ENCODE measurements at regions not wholly inside any gene's neighbourhood (a gene's known extent, or its start where the extent isn't known, plus 50 kb on each side); places are given as distances from the start of the nearest gene placed in this dataset.

- TF ChIP-seq, protein P1, sequence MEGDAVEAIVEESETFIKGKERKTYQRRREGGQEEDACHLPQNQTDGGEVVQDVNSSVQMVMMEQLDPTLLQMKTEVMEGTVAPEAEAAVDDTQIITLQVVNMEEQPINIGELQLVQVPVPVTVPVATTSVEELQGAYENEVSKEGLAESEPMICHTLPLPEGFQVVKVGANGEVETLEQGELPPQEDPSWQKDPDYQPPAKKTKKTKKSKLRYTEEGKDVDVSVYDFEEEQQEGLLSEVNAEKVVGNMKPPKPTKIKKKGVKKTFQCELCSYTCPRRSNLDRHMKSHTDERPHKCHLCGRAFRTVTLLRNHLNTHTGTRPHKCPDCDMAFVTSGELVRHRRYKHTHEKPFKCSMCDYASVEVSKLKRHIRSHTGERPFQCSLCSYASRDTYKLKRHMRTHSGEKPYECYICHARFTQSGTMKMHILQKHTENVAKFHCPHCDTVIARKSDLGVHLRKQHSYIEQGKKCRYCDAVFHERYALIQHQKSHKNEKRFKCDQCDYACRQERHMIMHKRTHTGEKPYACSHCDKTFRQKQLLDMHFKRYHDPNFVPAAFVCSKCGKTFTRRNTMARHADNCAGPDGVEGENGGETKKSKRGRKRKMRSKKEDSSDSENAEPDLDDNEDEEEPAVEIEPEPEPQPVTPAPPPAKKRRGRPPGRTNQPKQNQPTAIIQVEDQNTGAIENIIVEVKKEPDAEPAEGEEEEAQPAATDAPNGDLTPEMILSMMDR (IDR thresholded peaks at IDR 0.05; ENCODE audit: low read depth, low read length) = no peak
- Histone ChIP-seq H3K9me3 (ENCODE audit: severe bottlenecking) (no peaks in the 10 kb centered on the region), H3K27ac (no peak overlapping the region), H3K4me3 (ENCODE audit: low read depth, low read length) (no peak overlapping the region), H3K27me3 (ENCODE audit: insufficient read depth, low read depth, severe bottlenecking) (no peaks in the 10 kb centered on the region), H3K36me3 (no peaks in the 10 kb centered on the region)
- DNase-seq = no peak
Measured at GRCh38 chr2:225793736-225794550, 394.4 kb downstream of the NYAP2 start.

- no peak for DNase-seq
- H3K4me3 ChIP-seq (ENCODE audit: low read depth, low read length) = no peak overlapping the region
- H3K36me3 ChIP-seq = no peaks in the 10 kb centered on the region
- no peak overlapping the region for H3K27ac ChIP-seq
- TF ChIP-seq, protein P1 (IDR thresholded peaks at IDR 0.05; ENCODE audit: low read depth, low read length) = no peak
- no peaks in the 10 kb centered on the region for H3K9me3 ChIP-seq (ENCODE audit: severe bottlenecking)
- no peaks in the 10 kb centered on the region for H3K27me3 ChIP-seq (ENCODE audit: insufficient read depth, low read depth, severe bottlenecking)
Measured at GRCh38 chr2:225788571-225789094, 389.1 kb downstream of the NYAP2 start.

GRCh38 chr2:225787497-225787896 lies 388.0 kb downstream of the NYAP2 start:
- no peak overlapping the region for H3K4me3 ChIP-seq (ENCODE audit: low read depth, low read length)
- TF ChIP-seq, protein P1 (IDR thresholded peaks at IDR 0.05; ENCODE audit: low read depth, low read length) = no peak
- no peaks in the 10 kb centered on the region for H3K9me3 ChIP-seq (ENCODE audit: severe bottlenecking)
- DNase-seq = no peak
- H3K27me3 ChIP-seq (ENCODE audit: insufficient read depth, low read depth, severe bottlenecking) = no peaks in the 10 kb centered on the region
- no peaks in the 10 kb centered on the region for H3K36me3 ChIP-seq
- no peak overlapping the region for H3K27ac ChIP-seq

DNA sequence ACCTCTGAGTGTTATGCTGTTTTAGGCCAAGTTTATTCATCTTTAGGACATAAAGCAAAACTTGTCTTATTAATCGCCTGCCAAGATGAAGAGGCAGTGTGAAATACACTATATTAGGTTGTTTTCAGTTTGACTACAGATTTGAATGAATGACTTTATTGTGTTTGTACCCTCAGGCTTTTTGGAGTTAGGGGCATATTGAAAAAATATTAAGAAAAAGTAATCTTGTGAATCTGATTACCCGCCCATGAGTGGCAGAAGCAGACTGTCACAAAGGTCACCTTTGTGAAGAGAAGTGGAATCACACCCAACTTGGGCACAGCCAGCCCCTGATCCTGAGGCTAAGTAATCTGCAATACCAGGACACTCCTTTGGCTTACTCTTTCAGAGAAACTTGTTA lies 382.5 kb downstream of the NYAP2 start:
- TF ChIP-seq, protein P1 (IDR thresholded peaks at IDR 0.05; ENCODE audit: low read depth, low read length) = no peak
- no peak for DNase-seq
- Histone ChIP-seq H3K36me3 (no peaks in the 10 kb centered on the region), H3K4me3 (ENCODE audit: low read depth, low read length) (no peak overlapping the region), H3K9me3 (ENCODE audit: severe bottlenecking) (no peaks in the 10 kb centered on the region), H3K27ac (no peak overlapping the region), H3K27me3 (ENCODE audit: insufficient read depth, low read depth, severe bottlenecking) (no peaks in the 10 kb centered on the region)

GRCh38 chr2:225781145-225781544 lies 381.6 kb downstream of the NYAP2 start:
- TF ChIP-seq, protein P1 (IDR thresholded peaks at IDR 0.05; ENCODE audit: low read depth, low read length) = no peak
- H3K27ac ChIP-seq = no peak overlapping the region
- H3K27me3 ChIP-seq (ENCODE audit: insufficient read depth, low read depth, severe bottlenecking) = no peaks in the 10 kb centered on the region
- no peaks in the 10 kb centered on the region for H3K36me3 ChIP-seq
- no peak for DNase-seq
- no peaks in the 10 kb centered on the region for H3K9me3 ChIP-seq (ENCODE audit: severe bottlenecking)
- H3K4me3 ChIP-seq (ENCODE audit: low read depth, low read length) = no peak overlapping the region

All from WERI-Rb-1 (cell line).